GM12878 (cell line): ENCODE measurements at regions not wholly inside any gene's neighbourhood (a gene's known extent, or its start where the extent isn't known, plus 50 kb on each side); places are given as distances from the start of the nearest gene placed in this dataset.

Source experiments
- ATAC-seq: fragments of 200-7000 bp; cut with Tn5 transposase; 3 replicates; pipeline ENCODE4 v1.9.1; 2020; ENCODE audit warnings: mild to moderate bottlenecking, moderate library complexity
- BruUV-seq: library from RNA; stranded (reverse); fragments of 400-500 nt; replicated peaks from 2 replicates; lab custom pipeline; 2021; lab: Mats Ljungman, UMichigan
- CTCF ChIA-PET: fragments of 300-600 bp; sonication (Branson Sonifier 250); formaldehyde crosslinking; extraction: SDS; loops from one replicate; lab custom pipeline; 2021; ENCODE audit warnings: inconsistent platforms; lab: Yijun Ruan, JAX
- POLR2A ChIA-PET: fragments of 350-600 bp; formaldehyde crosslinking; extraction: SDS; loops from one replicate; lab custom pipeline; 2021; ENCODE audit warnings: inconsistent platforms; lab: Charles Lee
- RAD21 ChIA-PET: fragments of 300-600 bp; sonication (Branson Sonifier 250); formaldehyde crosslinking; loops from one replicate; lab custom pipeline; 2023; ENCODE audit warnings: antibody characterized with exemption; ENCODE audit not compliant: unreplicated experiment; lab: Charles Lee
- SMC1A ChIA-PET: fragments of 300-600 bp; sonication (Branson Sonifier 250); formaldehyde crosslinking; loops from one replicate; lab custom pipeline; 2023; ENCODE audit not compliant: unreplicated experiment, uncharacterized antibody; lab: Charles Lee
- DNase-seq: peaks from one replicate; pipeline ENCODE4 v3.0.0-alpha.2; 2011; ENCODE audit warnings: low read depth, low spot score
- FAIRE-seq: peaks from 3 replicates; lab custom pipeline; 2011; peaks lifted over from hg19 to GRCh38; lab: Jason Lieb, UNC
- H2AFZ ChIP-seq: 2 replicates; pipeline ENCODE4 v1.6.0; 2011; ENCODE audit warnings: low read depth, low read length, control low read depth; ENCODE audit not compliant: control insufficient read depth
- H3K27ac ChIP-seq: 2 replicates; pipeline ENCODE4 v1.5.1; 2011; ENCODE audit warnings: control low read depth; ENCODE audit not compliant: control insufficient read depth, insufficient read depth
- H3K27me3 ChIP-seq, 2 experiments: replicated peaks in 1 of 2; 2 replicates each; pipeline versions ENCODE4 v1.6.0 to v1.6.1; 2011; ENCODE audit warnings: low read length in 1 of 2; ENCODE audit not compliant: control insufficient read depth in 2 of 2, insufficient read depth in 2 of 2
- H3K36me3 ChIP-seq, 2 experiments: 2 replicates each; pipeline ENCODE4 v1.5.1; 2011; ENCODE audit warnings: low read length in 1 of 2; ENCODE audit not compliant: control insufficient read depth in 2 of 2, insufficient read depth in 2 of 2
- H3K4me1 ChIP-seq: 2 replicates; pipeline ENCODE4 v1.6.1; 2011; ENCODE audit warnings: mild to moderate bottlenecking, low read length, moderate library complexity, mixed read lengths; ENCODE audit not compliant: control insufficient read depth, insufficient read depth
- H3K4me2 ChIP-seq: 2 replicates; pipeline ENCODE4 v1.6.0; 2011; ENCODE audit warnings: control low read depth; ENCODE audit not compliant: control insufficient read depth, insufficient read depth
- H3K4me3 ChIP-seq: fragments of 200-600 bp; sonication (generic); 2 replicates; pipeline ENCODE4 v1.5.1; 2016
- H3K79me2 ChIP-seq: 2 replicates; pipeline ENCODE4 v1.6.0; 2011; ENCODE audit warnings: low read length; ENCODE audit not compliant: control insufficient read depth, insufficient read depth
- H3K9ac ChIP-seq: 2 replicates; pipeline ENCODE4 v1.8.0; 2011; ENCODE audit warnings: low read length, control low read depth, mixed read lengths; ENCODE audit not compliant: control insufficient read depth, insufficient read depth
- H3K9me3 ChIP-seq: replicated peaks from 3 replicates; pipeline ENCODE4 v1.5.1; 2011; ENCODE audit warnings: mild to moderate bottlenecking, low read length; ENCODE audit not compliant: control insufficient read depth, insufficient read depth
- H4K20me1 ChIP-seq: 2 replicates; pipeline ENCODE4 v1.6.0; 2011; ENCODE audit not compliant: control insufficient read depth, insufficient read depth
- CHD1 ChIP-seq: IDR thresholded peaks from 2 replicates; pipeline ENCODE4 v1.6.1; 2012; ENCODE audit warnings: low read depth, low read length, improper control_type of control experiment
- CHD2 ChIP-seq: IDR thresholded peaks from 2 replicates; pipeline ENCODE4 v1.6.1; 2011; ENCODE audit warnings: low read depth, low read length, improper control_type of control experiment, borderline replicate concordance
- MTA2 ChIP-seq: fragments of 450-650 bp; IDR thresholded peaks from 2 replicates; pipeline ENCODE4 v1.6.1; 2016; ENCODE audit warnings: low read depth, mild to moderate bottlenecking, moderate library complexity
- NBN ChIP-seq: fragments of 450-650 bp; IDR thresholded peaks from 2 replicates; pipeline ENCODE4 v1.6.1; 2016
- NR2C2 ChIP-seq: IDR thresholded peaks from 2 replicates; pipeline ENCODE4 v1.6.1; 2011; ENCODE audit warnings: borderline replicate concordance, low read depth; ENCODE audit not compliant: control insufficient read depth, insufficient read length
- POLR2AphosphoS2 ChIP-seq: IDR thresholded peaks from 2 replicates; pipeline ENCODE4 v1.6.1; 2011; ENCODE audit warnings: low read depth, mild to moderate bottlenecking, low read length, improper control_type of control experiment, moderate library complexity
- RB1 ChIP-seq: fragments of 450-650 bp; formaldehyde crosslinking; IDR thresholded peaks from 2 replicates; pipeline ENCODE4 v1.6.1; 2017; ENCODE audit warnings: mild to moderate bottlenecking, borderline replicate concordance
- SREBF2 ChIP-seq: IDR thresholded peaks from 2 replicates; pipeline ENCODE4 v1.6.1; 2012; ENCODE audit warnings: mild to moderate bottlenecking, low read length
- TAF1 ChIP-seq: IDR thresholded peaks from 2 replicates; pipeline ENCODE4 v1.6.1; 2011; ENCODE audit warnings: mild to moderate bottlenecking, low read depth, low read length, borderline replicate concordance
- TCF12 ChIP-seq: IDR thresholded peaks from 2 replicates; pipeline ENCODE4 v1.6.1; 2011; ENCODE audit warnings: low read depth, mild to moderate bottlenecking, low read length
- ZNF274 ChIP-seq: IDR thresholded peaks from one replicate; pipeline ENCODE4 v1.8.0; 2011; ENCODE audit not compliant: insufficient read length, insufficient read depth
- WGBS: methylation state at CpG from one replicate; pipeline ENCODE4 v1.1.6; 2016; ENCODE audit warnings: low lambda C conversion rate; ENCODE audit not compliant: insufficient replicate concordance, insufficient coverage; ENCODE audit errors: missing lambda C conversion rate; 5-methylcytosine and 5-hydroxymethylcytosine counted together
- in situ Hi-C: fragments of 300-500 bp; cut with MboI; formaldehyde crosslinking; loops from 9 replicates; pipeline ENCODE4 v1.14.3; 2018; ENCODE audit warnings: mixed read lengths
- intact Hi-C: fragments of 100-400 bp; cut with micrococcal nuclease; formaldehyde crosslinking; loops from one replicate; pipeline ENCODE4 v1.14.2; 2022; ENCODE audit not compliant: unreplicated experiment
- TF ChIP-seq, protein P1 (sequence below): fragments of 450-650 bp; IDR thresholded peaks from 2 replicates; pipeline ENCODE4 v1.6.1; 2016; ENCODE audit warnings: mild to moderate bottlenecking, moderate library complexity, borderline replicate concordance
- TF ChIP-seq, protein P2 (sequence below): IDR thresholded peaks from 2 replicates; pipeline ENCODE4 v1.6.1; 2011; ENCODE audit warnings: low read depth, low read length, improper control_type of control experiment, borderline replicate concordance
- TF ChIP-seq, protein P3 (sequence below): fragments of 450-650 bp; IDR thresholded peaks from 2 replicates; pipeline ENCODE4 v1.6.1; 2014; ENCODE audit warnings: mild to moderate bottlenecking
- TF ChIP-seq, protein P4 (sequence below): IDR thresholded peaks from 2 replicates; pipeline ENCODE4 v1.6.1; 2012; ENCODE audit warnings: low read depth, low read length, improper control_type of control experiment

DNA sequence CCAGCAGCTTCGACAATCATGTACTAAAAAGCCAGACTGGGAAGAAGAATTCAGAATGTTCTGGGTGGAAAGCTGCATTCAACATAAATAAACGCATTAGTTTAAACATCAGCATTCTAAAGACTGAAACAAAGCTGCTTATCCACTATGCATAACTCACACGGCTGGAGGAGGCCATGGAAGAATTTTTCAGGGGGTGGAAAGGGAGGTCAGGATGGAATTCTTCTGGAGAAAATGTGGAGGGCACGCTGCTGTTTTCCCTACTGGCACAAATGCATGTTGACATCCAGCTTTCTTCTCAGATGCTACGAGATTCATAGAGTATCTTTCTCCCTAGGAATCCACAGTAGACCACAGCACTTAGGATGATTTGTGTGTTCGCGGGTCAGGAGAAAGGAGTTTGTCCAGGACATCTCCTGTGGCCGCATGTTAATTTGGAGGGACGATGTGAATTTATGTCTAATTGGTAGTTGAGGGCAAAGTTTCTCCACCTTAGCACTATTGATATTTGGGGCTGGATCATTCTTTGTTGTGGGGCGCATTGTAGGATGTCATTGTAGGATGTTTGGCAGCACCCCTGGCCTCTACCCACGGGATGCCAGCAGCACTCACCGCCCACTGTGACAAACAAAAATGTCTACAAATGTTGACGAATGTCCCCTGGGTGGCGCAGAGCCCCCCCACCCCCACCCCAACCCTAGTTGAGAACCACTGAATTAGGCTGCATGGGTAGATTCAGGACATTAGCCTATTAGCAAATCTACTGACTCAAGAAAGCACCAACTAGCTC is 86.5 kb upstream of the KAZN start (continued):
- TF ChIP-seq CHD2 (no peak), NBN (no peak), SREBF2 (no peak), TAF1 (no peak), RB1 (no peak), TCF12 (no peak)
- TF ChIP-seq, protein P1, sequence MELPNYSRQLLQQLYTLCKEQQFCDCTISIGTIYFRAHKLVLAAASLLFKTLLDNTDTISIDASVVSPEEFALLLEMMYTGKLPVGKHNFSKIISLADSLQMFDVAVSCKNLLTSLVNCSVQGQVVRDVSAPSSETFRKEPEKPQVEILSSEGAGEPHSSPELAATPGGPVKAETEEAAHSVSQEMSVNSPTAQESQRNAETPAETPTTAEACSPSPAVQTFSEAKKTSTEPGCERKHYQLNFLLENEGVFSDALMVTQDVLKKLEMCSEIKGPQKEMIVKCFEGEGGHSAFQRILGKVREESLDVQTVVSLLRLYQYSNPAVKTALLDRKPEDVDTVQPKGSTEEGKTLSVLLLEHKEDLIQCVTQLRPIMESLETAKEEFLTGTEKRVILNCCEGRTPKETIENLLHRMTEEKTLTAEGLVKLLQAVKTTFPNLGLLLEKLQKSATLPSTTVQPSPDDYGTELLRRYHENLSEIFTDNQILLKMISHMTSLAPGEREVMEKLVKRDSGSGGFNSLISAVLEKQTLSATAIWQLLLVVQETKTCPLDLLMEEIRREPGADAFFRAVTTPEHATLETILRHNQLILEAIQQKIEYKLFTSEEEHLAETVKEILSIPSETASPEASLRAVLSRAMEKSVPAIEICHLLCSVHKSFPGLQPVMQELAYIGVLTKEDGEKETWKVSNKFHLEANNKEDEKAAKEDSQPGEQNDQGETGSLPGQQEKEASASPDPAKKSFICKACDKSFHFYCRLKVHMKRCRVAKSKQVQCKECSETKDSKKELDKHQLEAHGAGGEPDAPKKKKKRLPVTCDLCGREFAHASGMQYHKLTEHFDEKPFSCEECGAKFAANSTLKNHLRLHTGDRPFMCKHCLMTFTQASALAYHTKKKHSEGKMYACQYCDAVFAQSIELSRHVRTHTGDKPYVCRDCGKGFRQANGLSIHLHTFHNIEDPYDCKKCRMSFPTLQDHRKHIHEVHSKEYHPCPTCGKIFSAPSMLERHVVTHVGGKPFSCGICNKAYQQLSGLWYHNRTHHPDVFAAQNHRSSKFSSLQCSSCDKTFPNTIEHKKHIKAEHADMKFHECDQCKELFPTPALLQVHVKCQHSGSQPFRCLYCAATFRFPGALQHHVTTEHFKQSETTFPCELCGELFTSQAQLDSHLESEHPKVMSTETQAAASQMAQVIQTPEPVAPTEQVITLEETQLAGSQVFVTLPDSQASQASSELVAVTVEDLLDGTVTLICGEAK: no peak

DNA sequence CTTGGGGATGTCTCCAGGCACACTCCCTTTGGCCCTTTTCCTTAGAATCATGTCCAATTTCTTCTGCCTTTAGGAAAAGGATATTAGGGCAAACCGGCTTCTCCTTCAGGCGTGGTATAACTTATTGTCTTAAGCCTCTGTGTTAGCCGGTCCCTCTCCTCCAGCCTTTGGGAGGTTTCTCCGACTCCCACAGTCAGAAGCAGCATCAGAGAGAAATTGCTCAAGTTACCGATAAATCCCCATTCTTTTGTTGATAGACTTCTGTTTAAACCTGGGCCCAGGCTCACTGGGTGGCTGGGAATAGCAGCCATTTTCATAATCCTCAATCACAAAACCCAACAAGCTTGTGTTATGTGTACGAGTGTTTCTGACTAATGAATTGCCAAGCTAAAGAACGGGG is 85.4 kb upstream of the KAZN start:
- Histone ChIP-seq H4K20me1 (no peaks in the 10 kb centered on the region), H3K9ac (no peak overlapping the region), H3K79me2 (no peaks in the 10 kb centered on the region), H3K27me3 (no peaks in the 10 kb centered on the region), H3K4me2 (no peak overlapping the region), H3K4me1 (peaks cover 15% of the 10 kb centered on the region), H3K36me3 (no peaks in the 10 kb centered on the region), H3K9me3 (no peaks in the 10 kb centered on the region; the same call in 2 of the 3 replicates), H3K4me3 (no peak overlapping the region), H3K27ac (no peak overlapping the region), H2AFZ (no peak overlapping the region)
- DNase-seq (no peak), ATAC-seq (no peak), FAIRE-seq (no peak)
- RAD21 ChIA-PET: no interaction called here
- POLR2A ChIA-PET: no interaction called here
- 71% methylated on average over 7 of the region's 7 CpGs for WGBS
- in situ Hi-C loops: no loop called here
- SMC1A ChIA-PET: interaction anchor here (0.6 to 0.8 kb wide), 2 partner anchors 17 to 724 kb away, joined by 3 to 4 read pairs; no protein-coding TSS in a partner anchor
- BruUV-seq: no TSS peak
- CTCF ChIA-PET: no interaction called here
- intact Hi-C loops: no loop called here
- no peak for TF ChIP-seq CHD1
- TF ChIP-seq ZNF274: no peak
- no peak for TF ChIP-seq POLR2AphosphoS2
- no peak for TF ChIP-seq MTA2
- TF ChIP-seq, protein P2, sequence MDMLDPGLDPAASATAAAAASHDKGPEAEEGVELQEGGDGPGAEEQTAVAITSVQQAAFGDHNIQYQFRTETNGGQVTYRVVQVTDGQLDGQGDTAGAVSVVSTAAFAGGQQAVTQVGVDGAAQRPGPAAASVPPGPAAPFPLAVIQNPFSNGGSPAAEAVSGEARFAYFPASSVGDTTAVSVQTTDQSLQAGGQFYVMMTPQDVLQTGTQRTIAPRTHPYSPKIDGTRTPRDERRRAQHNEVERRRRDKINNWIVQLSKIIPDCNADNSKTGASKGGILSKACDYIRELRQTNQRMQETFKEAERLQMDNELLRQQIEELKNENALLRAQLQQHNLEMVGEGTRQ: no peak
- TF ChIP-seq, protein P3, sequence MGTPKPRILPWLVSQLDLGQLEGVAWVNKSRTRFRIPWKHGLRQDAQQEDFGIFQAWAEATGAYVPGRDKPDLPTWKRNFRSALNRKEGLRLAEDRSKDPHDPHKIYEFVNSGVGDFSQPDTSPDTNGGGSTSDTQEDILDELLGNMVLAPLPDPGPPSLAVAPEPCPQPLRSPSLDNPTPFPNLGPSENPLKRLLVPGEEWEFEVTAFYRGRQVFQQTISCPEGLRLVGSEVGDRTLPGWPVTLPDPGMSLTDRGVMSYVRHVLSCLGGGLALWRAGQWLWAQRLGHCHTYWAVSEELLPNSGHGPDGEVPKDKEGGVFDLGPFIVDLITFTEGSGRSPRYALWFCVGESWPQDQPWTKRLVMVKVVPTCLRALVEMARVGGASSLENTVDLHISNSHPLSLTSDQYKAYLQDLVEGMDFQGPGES: no peak
- TF ChIP-seq, protein P4, sequence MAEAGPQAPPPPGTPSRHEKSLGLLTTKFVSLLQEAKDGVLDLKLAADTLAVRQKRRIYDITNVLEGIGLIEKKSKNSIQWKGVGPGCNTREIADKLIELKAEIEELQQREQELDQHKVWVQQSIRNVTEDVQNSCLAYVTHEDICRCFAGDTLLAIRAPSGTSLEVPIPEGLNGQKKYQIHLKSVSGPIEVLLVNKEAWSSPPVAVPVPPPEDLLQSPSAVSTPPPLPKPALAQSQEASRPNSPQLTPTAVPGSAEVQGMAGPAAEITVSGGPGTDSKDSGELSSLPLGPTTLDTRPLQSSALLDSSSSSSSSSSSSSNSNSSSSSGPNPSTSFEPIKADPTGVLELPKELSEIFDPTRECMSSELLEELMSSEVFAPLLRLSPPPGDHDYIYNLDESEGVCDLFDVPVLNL: no peak
- no peak for TF ChIP-seq NR2C2
